Endothelial cell of umbilical vein (primary cell): ENCODE measurements at regions not wholly inside any gene's neighbourhood (a gene's known extent, or its start where the extent isn't known, plus 50 kb on each side); places are given as distances from the start of the nearest gene placed in this dataset.

Experiments
- BruUV-seq: library from RNA; stranded (reverse); fragments of 400-500 nt; replicated peaks from 2 replicates; lab custom pipeline; 2021; lab: Mats Ljungman, UMichigan
- CTCF ChIA-PET: fragments of 300-600, 350-600 bp; sonication (Branson Sonifier 250); formaldehyde crosslinking; loops from one replicate; lab custom pipeline; 2021; ENCODE audit warnings: antibody characterized with exemption, inconsistent platforms; lab: Charles Lee
- POLR2A ChIA-PET: fragments of 300-600, 350-600 bp; sonication (Branson Sonifier 250); formaldehyde crosslinking; loops from one replicate; lab custom pipeline; 2021; ENCODE audit warnings: antibody characterized with exemption, inconsistent platforms; lab: Charles Lee
- DNase-seq: peaks from one replicate; pipeline ENCODE4 v3.0.0-alpha.2; 2011; ENCODE audit warnings: low read depth, low spot score
- FAIRE-seq: peaks from 2 replicates; lab custom pipeline; 2011; peaks lifted over from hg19 to GRCh38; lab: Jason Lieb, UNC
- H2AFZ ChIP-seq: 2 replicates; pipeline ENCODE4 v1.6.0; 2012; ENCODE audit warnings: low read depth, low read length, control low read depth, inconsistent platforms
- H3K27ac ChIP-seq: 2 replicates; pipeline ENCODE4 v1.5.1; 2011; ENCODE audit warnings: low read depth, mild to moderate bottlenecking, control low read depth, low read length, moderate library complexity; ENCODE audit not compliant: insufficient read depth
- H3K27me3 ChIP-seq, 2 experiments: 2 replicates each; pipeline versions ENCODE4 v1.6.0 to v1.6.1; 2011; ENCODE audit warnings: low read length in 2 of 2, mixed read lengths in 1 of 2; ENCODE audit not compliant: control insufficient read depth in 2 of 2, insufficient read depth in 2 of 2
- H3K36me3 ChIP-seq, 2 experiments: 2 replicates in 1 of 2; 3 replicates in 1 of 2; pipeline ENCODE4 v1.5.1; 2011; ENCODE audit warnings: low read length in 2 of 2, mild to moderate bottlenecking in 1 of 2, moderate library complexity in 1 of 2; ENCODE audit not compliant: control insufficient read depth in 2 of 2, insufficient read depth in 2 of 2; ENCODE audit errors: extremely low read depth in 1 of 2
- H3K4me1 ChIP-seq: 3 replicates; pipeline ENCODE4 v1.5.1; 2011; ENCODE audit warnings: mild to moderate bottlenecking, low read length; ENCODE audit not compliant: control insufficient read depth, insufficient read depth; ENCODE audit errors: extremely low read depth
- H3K4me2 ChIP-seq: 2 replicates; pipeline ENCODE4 v1.6.1; 2011; ENCODE audit warnings: low read length, control low read depth, mixed read lengths; ENCODE audit not compliant: insufficient read depth
- H3K4me3 ChIP-seq, 3 experiments: fragments of 200-600 bp in 1 of 3; sonication (generic), shearing (Covaris generic) in 1 of 3; replicated peaks in 1 of 3; 2 replicates each; pipeline ENCODE4 v1.5.1; 2011 to 2016; ENCODE audit warnings: control low read depth in 3 of 3, low read length in 3 of 3, mild to moderate bottlenecking in 2 of 3, inconsistent platforms in 1 of 3, low read depth in 1 of 3, moderate library complexity in 1 of 3; ENCODE audit not compliant: insufficient read depth in 1 of 3
- H3K79me2 ChIP-seq: 2 replicates; pipeline ENCODE4 v1.6.0; 2012; ENCODE audit warnings: low read length, inconsistent platforms; ENCODE audit not compliant: control insufficient read depth, insufficient read depth
- H3K9ac ChIP-seq: replicated peaks from 2 replicates; pipeline ENCODE3; 2011; ENCODE audit warnings: low read length, control low read depth; ENCODE audit not compliant: insufficient read depth; ENCODE audit errors: extremely low read depth
- H3K9me1 ChIP-seq: replicated peaks from 3 replicates; pipeline ENCODE4 v1.6.0; 2011; ENCODE audit warnings: mild to moderate bottlenecking, low read length; ENCODE audit not compliant: control insufficient read depth, insufficient read depth; ENCODE audit errors: extremely low read depth
- H3K9me3 ChIP-seq: replicated peaks from 2 replicates; pipeline ENCODE4 v1.5.1; 2012; ENCODE audit warnings: low read length, inconsistent platforms; ENCODE audit not compliant: control insufficient read depth, insufficient read depth
- H4K20me1 ChIP-seq: replicated peaks from 2 replicates; pipeline ENCODE3; 2011; ENCODE audit warnings: mild to moderate bottlenecking, low read length; ENCODE audit not compliant: control insufficient read depth, insufficient read depth; ENCODE audit errors: extremely low read depth
- CTCF ChIP-seq, 2 donors: IDR thresholded peaks; 1 replicate in 1 of 2; 2 replicates in 1 of 2; pipeline ENCODE4 v1.5.1; 2011; ENCODE audit warnings: low read length in 2 of 2, mild to moderate bottlenecking in 2 of 2, moderate library complexity in 2 of 2, control low read depth in 1 of 2, inconsistent platforms in 1 of 2, low read depth in 1 of 2; ENCODE audit not compliant: insufficient read depth in 1 of 2; ENCODE audit errors: extremely low read depth in 1 of 2
- EZH2 ChIP-seq: IDR thresholded peaks from 2 replicates; pipeline ENCODE4 v1.6.1; 2012; ENCODE audit warnings: borderline replicate concordance, low read depth, mild to moderate bottlenecking, moderate library complexity, low read length, inconsistent platforms; ENCODE audit not compliant: severe bottlenecking
- FOS ChIP-seq: IDR thresholded peaks from 2 replicates; pipeline ENCODE4 v1.6.1; 2011; ENCODE audit warnings: mild to moderate bottlenecking, low read length, moderate library complexity, borderline replicate concordance; ENCODE audit not compliant: insufficient read depth
- GATA2 ChIP-seq: IDR thresholded peaks from 2 replicates; pipeline ENCODE4 v1.7.0; 2011; ENCODE audit warnings: low read depth, mild to moderate bottlenecking, moderate library complexity, mixed read lengths, low read length; ENCODE audit not compliant: insufficient read length, insufficient read depth
- JUN ChIP-seq: IDR thresholded peaks from 2 replicates; pipeline ENCODE4 v1.6.1; 2011; ENCODE audit warnings: borderline replicate concordance, low read depth; ENCODE audit not compliant: insufficient read length, insufficient read depth
- MAX ChIP-seq: IDR thresholded peaks from 2 replicates; pipeline ENCODE4 v1.6.1; 2011; ENCODE audit not compliant: insufficient read depth, insufficient read length
- MYC ChIP-seq: IDR thresholded peaks from one replicate; pipeline ENCODE4 v1.6.1; 2011; ENCODE audit warnings: mild to moderate bottlenecking, low read depth, low read length
- POLR2A ChIP-seq: IDR thresholded peaks from 2 replicates; pipeline ENCODE4 v1.6.1; 2012; ENCODE audit warnings: low read depth, mild to moderate bottlenecking, control low read depth, low read length
- POLR2AphosphoS5 ChIP-seq: IDR thresholded peaks from 2 replicates; pipeline ENCODE4 v1.6.1; 2012; ENCODE audit warnings: low read depth, mild to moderate bottlenecking, control low read depth, low read length, moderate library complexity; ENCODE audit not compliant: insufficient read depth
- dilution Hi-C: fragments of 300-500 bp; cut with MboI; formaldehyde crosslinking; loops from one replicate; pipeline ENCODE4 v1.15.0; 2019; ENCODE audit warnings: low sequenced_read_pairs; ENCODE audit not compliant: extremely low pct_ligation_motif_present
- intact Hi-C: fragments of 100-400 bp; cut with micrococcal nuclease; formaldehyde crosslinking; loops from one replicate; pipeline ENCODE4 v1.10.0; 2022

GRCh38 chr11:37512156-37512780 lies 914.2 kb upstream of the RAG2 start:
- no peaks in the 10 kb centered on the region for H3K9me1 ChIP-seq
- dilution Hi-C loops: no loop called here
- no peak overlapping the region for H3K9ac ChIP-seq
- CTCF ChIA-PET: no interaction called here
- H3K4me3 ChIP-seq: no peak overlapping the region
- BruUV-seq: no TSS peak
- POLR2A ChIA-PET: no interaction called here
- H3K36me3 ChIP-seq: no peaks in the 10 kb centered on the region
- DNase-seq (no peak), FAIRE-seq (no peak)
- no peaks in the 10 kb centered on the region for H3K27me3 ChIP-seq
- TF ChIP-seq GATA2 (no peak), POLR2AphosphoS5 (no peak), CTCF (IDR thresholded peaks at IDR 0.05; ENCODE audit: extremely low read depth in 1 of 2, insufficient read depth in 1 of 2, low read depth in 1 of 2, low read length in 2 of 2) (no peak), MYC (no peak), MAX (no peak), EZH2 (no peak), POLR2A (no peak), JUN (no peak), FOS (no peak)
- H3K4me2 ChIP-seq: no peak overlapping the region
- H3K4me1 ChIP-seq: no peaks in the 10 kb centered on the region
- no peaks in the 10 kb centered on the region for H3K79me2 ChIP-seq
- no peak overlapping the region for H2AFZ ChIP-seq
- intact Hi-C loops: no loop called here
- no peaks in the 10 kb centered on the region for H3K9me3 ChIP-seq
- H3K27ac ChIP-seq: no peak overlapping the region
- H4K20me1 ChIP-seq: no peaks in the 10 kb centered on the region
